GM12874 (cell line): ENCODE measurements at regions not wholly inside any gene's neighbourhood (a gene's known extent, or its start where the extent isn't known, plus 50 kb on each side); places are given as distances from the start of the nearest gene placed in this dataset.

Source experiments
- CTCF ChIP-seq: IDR thresholded peaks from 2 replicates; pipeline ENCODE4 v1.5.1; 2011; ENCODE audit warnings: low read depth, mild to moderate bottlenecking, control low read depth, low read length, moderate library complexity; ENCODE audit not compliant: insufficient read depth

DNA sequence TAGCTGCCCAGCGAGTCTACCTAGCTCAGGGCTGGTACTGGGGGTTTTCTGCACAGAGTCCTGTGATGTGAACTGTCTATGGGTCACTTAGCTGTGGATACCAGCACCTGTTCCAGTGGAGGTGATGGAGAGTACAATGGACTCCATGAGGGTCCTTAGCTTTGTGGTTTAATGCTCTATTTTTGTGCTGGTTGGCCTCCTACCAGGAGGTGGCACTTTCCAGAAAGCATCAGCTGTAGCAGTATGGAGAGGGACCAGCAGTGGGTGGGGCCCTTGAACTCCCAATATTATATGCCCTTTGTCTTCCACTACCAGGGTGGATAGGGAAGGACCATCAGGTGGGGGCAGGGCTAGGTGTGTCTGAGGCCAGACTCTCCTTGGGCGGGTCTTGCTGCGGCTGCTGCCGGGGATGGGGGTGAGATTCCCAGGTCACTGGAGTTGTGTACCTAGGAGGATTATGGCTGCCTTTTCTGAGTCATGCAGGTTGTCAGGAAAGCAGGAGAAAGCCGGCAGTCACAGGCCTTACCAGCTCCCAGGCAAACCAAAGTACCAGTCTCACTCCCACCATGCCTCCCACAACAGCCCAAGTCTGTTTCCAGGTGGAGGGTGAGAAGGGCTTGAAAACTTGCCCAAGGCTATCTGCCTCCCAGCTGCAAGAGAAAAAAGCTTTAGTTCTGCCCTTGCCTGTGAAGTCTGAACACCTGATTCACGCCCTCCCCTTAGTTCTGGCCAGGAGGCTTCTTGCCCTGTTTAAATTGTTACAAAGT lies 163.0 kb upstream of the NUDT4 start:
- TF ChIP-seq CTCF, result no peak

- TF ChIP-seq CTCF, result no peak
Observed at GRCh38 chr12:93215290-93215678, 162.4 kb upstream of the NUDT4 start.

GRCh38 chr12:93219947-93220346 lies 157.8 kb upstream of the NUDT4 start:
- TF ChIP-seq CTCF, result no peak

GRCh38 chr12:93221841-93222240 lies 155.9 kb upstream of the NUDT4 start:
- no peak for TF ChIP-seq CTCF

- TF ChIP-seq CTCF, result no peak
Observed at GRCh38 chr12:93223440-93224426, 154.0 kb upstream of the NUDT4 start.

GRCh38 chr12:93225094-93225493 lies 152.6 kb upstream of the NUDT4 start:
- no peak for TF ChIP-seq CTCF

GRCh38 chr12:93226361-93226760 lies 151.4 kb upstream of the NUDT4 start:
- TF ChIP-seq CTCF, result no peak
